ENCODE measurements at regions not wholly inside any gene's neighbourhood (a gene's known extent, or its start where the extent isn't known, plus 50 kb on each side); places are given as distances from the start of the nearest gene placed in this dataset.

GRCh38 chr4:35250761-35251160 is 993.6 kb downstream of the ARAP2 start:
- H3K9me3 ChIP-seq = no peaks in the 10 kb centered on the region

GRCh38 chr4:35252071-35252470 is 992.2 kb downstream of the ARAP2 start:
- no peak overlapping the region for H3K4me3 ChIP-seq
- DNase-seq (ENCODE audit: low spot score) = no peak
- WGBS = 82% methylated on average over 1 of the region's 1 CpG
- intact Hi-C loops (cut with DNase I) = no loop called here
- no peak for TF ChIP-seq POLR2AphosphoS5 (IDR thresholded peaks at IDR 0.05)
- no peak for TF ChIP-seq POLR2A (IDR thresholded peaks at IDR 0.05)
- TF ChIP-seq CTCF (IDR thresholded peaks at IDR 0.05) = no peak
- no peaks in the 10 kb centered on the region for H3K36me3 ChIP-seq
- no peak overlapping the region for H3K27ac ChIP-seq
- no peaks in the 10 kb centered on the region for H3K4me1 ChIP-seq (replicated peaks)
- no peaks in the 10 kb centered on the region for H3K9me3 ChIP-seq
- H3K27me3 ChIP-seq (replicated peaks; ENCODE audit: insufficient read depth) = no peaks in the 10 kb centered on the region

More at GRCh38 chr4:35250761-35251160, 993.6 kb downstream of the ARAP2 start:
- H3K27ac ChIP-seq = no peak overlapping the region
- no peaks in the 10 kb centered on the region for H3K27me3 ChIP-seq (replicated peaks; ENCODE audit: insufficient read depth)
- TF ChIP-seq POLR2A (IDR thresholded peaks at IDR 0.05) (no peak), POLR2AphosphoS5 (IDR thresholded peaks at IDR 0.05) (no peak), CTCF (IDR thresholded peaks at IDR 0.05) (no peak)
- H3K4me1 ChIP-seq (replicated peaks) = no peaks in the 10 kb centered on the region
- DNase-seq (ENCODE audit: low spot score) = no peak
- 24% methylated on average over 1 of the region's 1 CpG for WGBS
- H3K4me3 ChIP-seq = no peak overlapping the region
- intact Hi-C loops (cut with DNase I) = no loop called here
- H3K36me3 ChIP-seq = no peaks in the 10 kb centered on the region

GRCh38 chr4:35252866-35253265 is 991.4 kb downstream of the ARAP2 start:
- 79% methylated on average over 3 of the region's 3 CpGs for WGBS
- Histone ChIP-seq H3K27me3 (replicated peaks; ENCODE audit: insufficient read depth) (no peaks in the 10 kb centered on the region), H3K4me1 (replicated peaks) (no peaks in the 10 kb centered on the region), H3K9me3 (no peaks in the 10 kb centered on the region), H3K4me3 (no peak overlapping the region), H3K27ac (no peak overlapping the region), H3K36me3 (no peaks in the 10 kb centered on the region)
- DNase-seq (ENCODE audit: low spot score) = no peak
- intact Hi-C loops (cut with DNase I) = no loop called here
- TF ChIP-seq POLR2AphosphoS5 (IDR thresholded peaks at IDR 0.05) (no peak), POLR2A (IDR thresholded peaks at IDR 0.05) (no peak), CTCF (IDR thresholded peaks at IDR 0.05) (no peak)

- WGBS = 64% methylated on average over 2 of the region's 2 CpGs
- Histone ChIP-seq H3K27ac (no peak overlapping the region), H3K36me3 (no peaks in the 10 kb centered on the region)
These were observed 991.0 kb downstream of the ARAP2 start for GRCh38 chr4:35253331-35253730.

More at GRCh38 chr4:35253331-35253730, 991.0 kb downstream of the ARAP2 start:
- Histone ChIP-seq H3K27me3 (replicated peaks; ENCODE audit: insufficient read depth) (no peaks in the 10 kb centered on the region), H3K9me3 (no peaks in the 10 kb centered on the region), H3K4me3 (no peak overlapping the region), H3K4me1 (replicated peaks) (no peaks in the 10 kb centered on the region)
- DNase-seq (ENCODE audit: low spot score) = no peak
- intact Hi-C loops (cut with DNase I) = no loop called here
- TF ChIP-seq POLR2A (IDR thresholded peaks at IDR 0.05) (no peak), POLR2AphosphoS5 (IDR thresholded peaks at IDR 0.05) (no peak), CTCF (IDR thresholded peaks at IDR 0.05) (no peak)
